SK-N-SH treated with all-trans-retinoic acid at 6 μM for 48 hours (cell line): ENCODE measurements at regions not wholly inside any gene's neighbourhood (a gene's known extent, or its start where the extent isn't known, plus 50 kb on each side); places are given as distances from the start of the nearest gene placed in this dataset.

Experiments
- PPARA ChIP-seq: fragments of 250-450 bp; sonication (Bioruptor Pico); IDR thresholded peaks from 2 replicates; pipeline ENCODE4 v1.5.0; 2020; ENCODE audit warnings: mild to moderate bottlenecking, borderline replicate concordance
- ZC3H10 ChIP-seq: fragments of 250-450 bp; sonication (Bioruptor Pico); IDR thresholded peaks from 2 replicates; pipeline ENCODE4 v1.5.1; 2021; ENCODE audit warnings: mild to moderate bottlenecking, moderate library complexity
- ZFP3 ChIP-seq: fragments of 250-450 bp; sonication (Bioruptor Pico); IDR thresholded peaks from 2 replicates; pipeline ENCODE4 v1.5.0; 2020; ENCODE audit warnings: mild to moderate bottlenecking, moderate library complexity
- ZFP30 ChIP-seq: fragments of 450-650 bp; formaldehyde crosslinking; IDR thresholded peaks from 2 replicates; pipeline ENCODE4 v1.5.0; 2022; ENCODE audit warnings: mild to moderate bottlenecking, moderate library complexity
- ZNF8 ChIP-seq: fragments of 450-650 bp; formaldehyde crosslinking; IDR thresholded peaks from 2 replicates; pipeline ENCODE4 v1.5.0; 2020; ENCODE audit warnings: mild to moderate bottlenecking, moderate library complexity
- TF ChIP-seq, protein P1 (sequence below): fragments of 250-450 bp; sonication (Bioruptor Pico); IDR thresholded peaks from 2 replicates; pipeline ENCODE4 v1.8.0; 2020; ENCODE audit warnings: mild to moderate bottlenecking, moderate library complexity, borderline replicate concordance
- TF ChIP-seq, protein P2 (sequence below): fragments of 250-450 bp; sonication (Bioruptor Pico); IDR thresholded peaks from 2 replicates; pipeline ENCODE4 v1.5.1; 2020; ENCODE audit warnings: low read depth, mild to moderate bottlenecking, moderate library complexity

DNA sequence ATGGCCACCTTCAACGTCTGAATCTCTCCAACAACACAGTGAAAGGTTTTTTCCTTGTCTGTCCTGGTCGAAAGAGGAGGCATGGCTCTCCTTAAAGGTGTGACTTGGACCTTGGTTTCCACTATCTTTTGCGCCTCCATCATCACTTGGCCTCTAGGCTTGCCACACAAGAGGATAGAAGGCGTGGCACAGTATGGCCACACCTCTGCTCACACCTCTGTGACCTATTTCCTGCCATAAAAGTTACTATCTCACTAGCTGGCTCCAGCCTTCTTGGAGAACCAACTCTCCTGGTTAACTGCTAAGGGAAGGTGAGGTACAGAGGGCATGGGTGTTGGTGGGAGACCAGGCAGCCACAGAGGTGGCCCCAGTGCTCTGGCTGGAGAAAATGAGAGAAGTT is 165.9 kb downstream of the UXS1 start:
- TF ChIP-seq ZFP30 (CRISPR knock-in tag), result no peak
- TF ChIP-seq ZFP3 (CRISPR knock-in tag), result no peak
- TF ChIP-seq, protein P1, sequence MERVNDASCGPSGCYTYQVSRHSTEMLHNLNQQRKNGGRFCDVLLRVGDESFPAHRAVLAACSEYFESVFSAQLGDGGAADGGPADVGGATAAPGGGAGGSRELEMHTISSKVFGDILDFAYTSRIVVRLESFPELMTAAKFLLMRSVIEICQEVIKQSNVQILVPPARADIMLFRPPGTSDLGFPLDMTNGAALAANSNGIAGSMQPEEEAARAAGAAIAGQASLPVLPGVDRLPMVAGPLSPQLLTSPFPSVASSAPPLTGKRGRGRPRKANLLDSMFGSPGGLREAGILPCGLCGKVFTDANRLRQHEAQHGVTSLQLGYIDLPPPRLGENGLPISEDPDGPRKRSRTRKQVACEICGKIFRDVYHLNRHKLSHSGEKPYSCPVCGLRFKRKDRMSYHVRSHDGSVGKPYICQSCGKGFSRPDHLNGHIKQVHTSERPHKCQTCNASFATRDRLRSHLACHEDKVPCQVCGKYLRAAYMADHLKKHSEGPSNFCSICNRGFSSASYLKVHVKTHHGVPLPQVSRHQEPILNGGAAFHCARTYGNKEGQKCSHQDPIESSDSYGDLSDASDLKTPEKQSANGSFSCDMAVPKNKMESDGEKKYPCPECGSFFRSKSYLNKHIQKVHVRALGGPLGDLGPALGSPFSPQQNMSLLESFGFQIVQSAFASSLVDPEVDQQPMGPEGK (CRISPR knock-in tag), result no peak
- TF ChIP-seq, protein P2, sequence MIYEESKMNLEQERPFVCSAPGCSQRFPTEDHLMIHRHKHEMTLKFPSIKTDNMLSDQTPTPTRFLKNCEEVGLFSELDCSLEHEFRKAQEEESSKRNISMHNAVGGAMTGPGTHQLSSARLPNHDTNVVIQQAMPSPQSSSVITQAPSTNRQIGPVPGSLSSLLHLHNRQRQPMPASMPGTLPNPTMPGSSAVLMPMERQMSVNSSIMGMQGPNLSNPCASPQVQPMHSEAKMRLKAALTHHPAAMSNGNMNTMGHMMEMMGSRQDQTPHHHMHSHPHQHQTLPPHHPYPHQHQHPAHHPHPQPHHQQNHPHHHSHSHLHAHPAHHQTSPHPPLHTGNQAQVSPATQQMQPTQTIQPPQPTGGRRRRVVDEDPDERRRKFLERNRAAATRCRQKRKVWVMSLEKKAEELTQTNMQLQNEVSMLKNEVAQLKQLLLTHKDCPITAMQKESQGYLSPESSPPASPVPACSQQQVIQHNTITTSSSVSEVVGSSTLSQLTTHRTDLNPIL (CRISPR knock-in tag), result no peak
- TF ChIP-seq ZC3H10 (CRISPR knock-in tag), result no peak
- no peak for TF ChIP-seq ZNF8
- TF ChIP-seq PPARA (CRISPR knock-in tag), result no peak
